ENCODE measurements at regions not wholly inside any gene's neighbourhood (a gene's known extent, or its start where the extent isn't known, plus 50 kb on each side); places are given as distances from the start of the nearest gene placed in this dataset.

DNA sequence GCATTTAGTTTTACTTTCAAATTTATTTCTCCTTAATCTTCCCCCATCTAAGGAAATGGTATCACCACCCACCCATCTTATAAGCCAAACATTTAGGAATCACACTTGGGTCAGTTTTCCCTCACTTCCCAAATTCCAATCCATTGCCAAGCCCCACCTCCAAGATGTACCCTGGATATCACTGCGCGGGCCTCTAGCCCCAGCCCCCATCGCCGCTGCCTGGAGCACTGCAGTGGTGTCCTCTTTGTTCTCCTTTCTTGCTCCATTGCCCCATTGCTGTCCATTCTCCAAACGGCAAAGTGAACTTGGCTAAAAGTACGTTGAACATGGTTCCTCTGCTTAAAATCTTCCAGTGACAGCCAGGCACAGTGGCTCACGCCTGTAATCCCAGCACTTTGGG lies 267.8 kb downstream of the SHOX2 start:
- no peaks in the 10 kb centered on the region for H3K27me3 ChIP-seq
- H3K4me1 ChIP-seq, result no peaks in the 10 kb centered on the region
- H3K9me3 ChIP-seq, result no peaks in the 10 kb centered on the region
- TF ChIP-seq, protein P1, sequence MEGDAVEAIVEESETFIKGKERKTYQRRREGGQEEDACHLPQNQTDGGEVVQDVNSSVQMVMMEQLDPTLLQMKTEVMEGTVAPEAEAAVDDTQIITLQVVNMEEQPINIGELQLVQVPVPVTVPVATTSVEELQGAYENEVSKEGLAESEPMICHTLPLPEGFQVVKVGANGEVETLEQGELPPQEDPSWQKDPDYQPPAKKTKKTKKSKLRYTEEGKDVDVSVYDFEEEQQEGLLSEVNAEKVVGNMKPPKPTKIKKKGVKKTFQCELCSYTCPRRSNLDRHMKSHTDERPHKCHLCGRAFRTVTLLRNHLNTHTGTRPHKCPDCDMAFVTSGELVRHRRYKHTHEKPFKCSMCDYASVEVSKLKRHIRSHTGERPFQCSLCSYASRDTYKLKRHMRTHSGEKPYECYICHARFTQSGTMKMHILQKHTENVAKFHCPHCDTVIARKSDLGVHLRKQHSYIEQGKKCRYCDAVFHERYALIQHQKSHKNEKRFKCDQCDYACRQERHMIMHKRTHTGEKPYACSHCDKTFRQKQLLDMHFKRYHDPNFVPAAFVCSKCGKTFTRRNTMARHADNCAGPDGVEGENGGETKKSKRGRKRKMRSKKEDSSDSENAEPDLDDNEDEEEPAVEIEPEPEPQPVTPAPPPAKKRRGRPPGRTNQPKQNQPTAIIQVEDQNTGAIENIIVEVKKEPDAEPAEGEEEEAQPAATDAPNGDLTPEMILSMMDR (IDR thresholded peaks at IDR 0.05), result no peak
- TF ChIP-seq POLR2A (IDR thresholded peaks at IDR 0.05), result no peak
- H3K4me3 ChIP-seq, result no peak overlapping the region
- H3K36me3 ChIP-seq, result no peaks in the 10 kb centered on the region
- H3K27ac ChIP-seq, result no peak overlapping the region
- DNase-seq, result no peak

DNA sequence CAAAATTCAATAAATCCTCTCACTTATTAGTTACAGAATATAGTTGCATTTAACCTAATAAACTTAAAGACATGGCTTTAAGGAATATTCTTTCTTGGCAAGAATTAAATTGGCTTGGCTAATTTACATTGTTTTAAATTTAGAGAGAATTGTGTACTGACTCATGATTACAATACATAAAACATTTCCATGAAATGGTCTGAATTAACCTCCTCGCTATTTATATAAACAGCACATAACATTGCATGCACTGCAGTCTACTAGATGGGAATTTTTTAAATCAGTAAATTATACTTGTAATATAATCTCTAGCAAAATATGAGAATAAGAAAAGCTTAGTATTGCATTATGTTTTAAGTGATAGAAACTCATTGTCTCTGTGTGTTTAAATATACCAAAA lies 268.9 kb downstream of the SHOX2 start:
- Histone ChIP-seq H3K36me3 (no peaks in the 10 kb centered on the region), H3K27me3 (no peaks in the 10 kb centered on the region), H3K27ac (no peak overlapping the region), H3K4me3 (no peak overlapping the region), H3K9me3 (no peaks in the 10 kb centered on the region), H3K4me1 (no peaks in the 10 kb centered on the region)
- TF ChIP-seq POLR2A (IDR thresholded peaks at IDR 0.05), result no peak
- TF ChIP-seq, protein P1 (IDR thresholded peaks at IDR 0.05), result no peak
- DNase-seq, result no peak

DNA sequence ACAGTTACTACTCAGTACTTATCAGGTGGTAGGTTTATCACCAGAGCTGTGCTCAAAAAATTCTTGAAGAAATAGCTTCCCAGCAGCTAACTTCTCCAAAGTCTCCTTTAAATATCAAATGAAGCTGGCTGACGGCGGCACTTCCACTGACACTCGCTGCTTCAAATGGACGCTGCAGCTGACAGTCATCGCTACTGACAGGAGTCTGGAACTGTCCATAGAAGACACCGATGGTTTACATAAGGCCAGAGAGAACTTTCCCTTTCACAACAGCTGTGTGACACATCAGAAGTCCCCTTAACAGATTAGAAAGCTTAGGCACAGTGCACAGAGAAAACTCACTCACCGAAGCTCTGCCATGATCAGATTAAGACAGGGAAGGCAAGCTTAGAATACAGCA lies 270.2 kb downstream of the SHOX2 start:
- Histone ChIP-seq H3K27ac (no peak overlapping the region), H3K9me3 (no peaks in the 10 kb centered on the region), H3K27me3 (no peaks in the 10 kb centered on the region), H3K36me3 (no peaks in the 10 kb centered on the region), H3K4me1 (no peaks in the 10 kb centered on the region), H3K4me3 (no peak overlapping the region)
- no peak for TF ChIP-seq POLR2A (IDR thresholded peaks at IDR 0.05)
- TF ChIP-seq, protein P1 (IDR thresholded peaks at IDR 0.05), result no peak
- DNase-seq, result no peak

DNA sequence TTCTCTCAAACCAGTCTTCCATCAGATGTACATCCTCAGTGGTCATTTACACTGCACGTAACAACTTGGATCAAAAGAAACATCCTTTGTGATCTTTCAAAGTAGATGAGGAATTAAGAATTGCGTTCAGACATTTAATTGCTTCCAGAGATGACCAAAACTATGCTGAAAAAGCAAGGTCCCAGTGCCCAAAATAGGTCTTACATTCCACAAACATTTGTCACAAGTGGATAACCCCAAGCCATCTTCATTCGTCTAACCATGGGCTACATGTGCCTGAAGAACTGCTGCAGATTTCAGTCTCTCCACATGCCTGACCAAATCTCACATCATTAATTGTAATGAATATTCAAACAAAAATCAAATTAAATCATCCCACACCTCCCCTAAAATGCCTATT lies 273.6 kb downstream of the SHOX2 start:
- Histone ChIP-seq H3K4me3 (no peak overlapping the region), H3K9me3 (no peaks in the 10 kb centered on the region), H3K4me1 (no peaks in the 10 kb centered on the region), H3K27ac (no peak overlapping the region), H3K36me3 (no peaks in the 10 kb centered on the region), H3K27me3 (no peaks in the 10 kb centered on the region)
- TF ChIP-seq, protein P1 (IDR thresholded peaks at IDR 0.05), result no peak
- TF ChIP-seq POLR2A (IDR thresholded peaks at IDR 0.05), result no peak
- no peak for DNase-seq

DNA sequence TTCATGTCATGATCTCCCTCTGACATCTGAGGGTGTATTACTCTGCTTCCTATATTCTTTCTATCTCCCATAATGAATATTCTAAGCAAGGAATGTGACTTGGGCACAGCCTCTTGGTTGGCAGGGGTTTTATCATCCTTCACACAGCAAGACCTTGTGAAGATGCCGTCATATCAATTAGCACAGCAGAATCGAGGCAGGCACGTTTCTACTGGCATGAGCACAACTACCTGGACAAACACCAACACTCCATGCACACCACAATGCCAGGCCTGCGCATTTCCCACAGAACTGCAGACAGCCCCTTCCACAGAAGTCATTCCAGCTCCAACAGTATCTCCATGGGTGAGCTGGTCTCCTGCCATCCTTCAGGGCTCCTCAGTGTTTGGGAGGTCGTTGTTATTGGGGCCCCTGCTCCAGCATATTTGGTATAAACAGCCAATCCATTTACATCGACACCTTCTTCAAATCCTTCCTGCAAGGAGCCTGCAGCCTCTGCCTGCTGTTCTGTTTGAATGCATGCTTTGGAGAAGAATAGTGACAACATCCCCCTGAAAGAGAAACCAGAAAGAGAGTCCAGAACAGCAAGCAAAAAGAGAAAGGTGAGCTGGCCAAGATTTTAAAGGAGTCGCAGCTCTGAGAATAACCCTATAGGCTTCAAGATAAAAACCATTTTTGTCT lies 275.5 kb downstream of the SHOX2 start:
- Histone ChIP-seq H3K4me1 (no peaks in the 10 kb centered on the region), H3K36me3 (no peaks in the 10 kb centered on the region), H3K27ac (no peak overlapping the region), H3K4me3 (no peak overlapping the region), H3K9me3 (no peaks in the 10 kb centered on the region), H3K27me3 (no peaks in the 10 kb centered on the region)
- DNase-seq, result no peak
- TF ChIP-seq, protein P1 (IDR thresholded peaks at IDR 0.05), result no peak
- TF ChIP-seq POLR2A (IDR thresholded peaks at IDR 0.05), result no peak

DNA sequence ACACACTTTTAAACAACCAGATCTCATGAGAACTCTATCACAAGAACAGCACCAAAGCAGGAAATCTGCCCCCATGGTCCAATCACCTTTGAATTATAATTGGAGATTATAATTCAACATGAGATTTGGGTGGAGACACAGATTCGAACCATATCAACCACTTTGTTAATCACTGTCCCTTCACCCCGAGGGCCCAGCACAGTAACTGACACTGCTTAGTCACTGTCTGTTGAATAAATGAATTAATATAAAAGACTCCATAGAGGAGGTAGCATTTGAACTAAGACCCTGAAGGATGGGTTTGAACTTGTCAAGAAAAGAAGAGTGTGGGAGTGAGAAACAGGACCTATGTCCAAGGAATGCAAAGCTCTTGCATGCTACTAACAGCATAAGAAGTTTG lies 276.4 kb downstream of the SHOX2 start:
- no peaks in the 10 kb centered on the region for H3K36me3 ChIP-seq
- no peaks in the 10 kb centered on the region for H3K27me3 ChIP-seq
- H3K4me1 ChIP-seq, result no peaks in the 10 kb centered on the region
- TF ChIP-seq POLR2A (IDR thresholded peaks at IDR 0.05), result no peak
- TF ChIP-seq, protein P1 (IDR thresholded peaks at IDR 0.05), result no peak
- H3K4me3 ChIP-seq, result no peak overlapping the region
- no peak overlapping the region for H3K27ac ChIP-seq
- no peaks in the 10 kb centered on the region for H3K9me3 ChIP-seq
- no peak for DNase-seq

Data from Peyer's patch (tissue), 4 donors.